HEK293 (cell line): ENCODE measurements at regions not wholly inside any gene's neighbourhood (a gene's known extent, or its start where the extent isn't known, plus 50 kb on each side); places are given as distances from the start of the nearest gene placed in this dataset.

Experiments used
- KLF8 ChIP-seq: fragments of 450-650 bp; formaldehyde crosslinking; IDR thresholded peaks from 2 replicates; pipeline ENCODE4 v1.5.1; 2016; ENCODE audit warnings: missing biosample characterization, missing genetic modification characterization
- REST ChIP-seq: fragments of 450-650 bp; formaldehyde crosslinking; IDR thresholded peaks from 2 replicates; pipeline ENCODE4 v1.5.1; 2016; ENCODE audit warnings: missing biosample characterization, missing genetic modification characterization
- SALL2 ChIP-seq: fragments of 450-650 bp; formaldehyde crosslinking; IDR thresholded peaks from 2 replicates; pipeline ENCODE4 v1.5.0; 2017; ENCODE audit warnings: missing biosample characterization, mild to moderate bottlenecking, missing genetic modification characterization, borderline replicate concordance
- SETDB1 ChIP-seq: IDR thresholded peaks from one replicate; pipeline ENCODE4 v1.6.1; 2017; ENCODE audit warnings: mild to moderate bottlenecking, low read length, moderate library complexity, mixed read lengths; ENCODE audit not compliant: insufficient read length
- ZFP37 ChIP-seq: fragments of 450-650 bp; formaldehyde crosslinking; IDR thresholded peaks from 2 replicates; pipeline ENCODE4 v1.5.1; 2016; ENCODE audit warnings: missing biosample characterization, missing genetic modification characterization
- ZFP69B ChIP-seq: fragments of 450-650 bp; formaldehyde crosslinking; IDR thresholded peaks from 2 replicates; pipeline ENCODE4 v1.5.1; 2016; ENCODE audit warnings: missing biosample characterization, missing genetic modification characterization
- ZNF350 ChIP-seq: fragments of 450-650 bp; formaldehyde crosslinking; IDR thresholded peaks from 2 replicates; pipeline ENCODE4 v1.5.0; 2017; ENCODE audit warnings: missing biosample characterization, mild to moderate bottlenecking, missing genetic modification characterization
- ZNF530 ChIP-seq: fragments of 450-650 bp; formaldehyde crosslinking; IDR thresholded peaks from 2 replicates; pipeline ENCODE4 v1.5.1; 2016; ENCODE audit warnings: low read depth, missing biosample characterization, missing genetic modification characterization
- TF ChIP-seq, protein P1 (sequence below): IDR thresholded peaks from 2 replicates; pipeline ENCODE4 v1.6.1; 2011; ENCODE audit warnings: mild to moderate bottlenecking, low read depth, low read length, borderline replicate concordance
- TF ChIP-seq, protein P2 (sequence below): fragments of 450-650 bp; formaldehyde crosslinking; IDR thresholded peaks from 2 replicates; pipeline ENCODE4 v1.5.1; 2016; ENCODE audit warnings: missing biosample characterization, missing genetic modification characterization
- TF ChIP-seq, protein P3 (sequence below): fragments of 450-650 bp; formaldehyde crosslinking; IDR thresholded peaks from 2 replicates; pipeline ENCODE4 v1.5.1; 2017; ENCODE audit warnings: missing biosample characterization, mild to moderate bottlenecking, missing genetic modification characterization, moderate library complexity
- TF ChIP-seq, protein P4 (sequence below): fragments of 450-650 bp; formaldehyde crosslinking; IDR thresholded peaks from 2 replicates; pipeline ENCODE4 v1.5.1; 2016; ENCODE audit warnings: missing biosample characterization, missing genetic modification characterization

DNA sequence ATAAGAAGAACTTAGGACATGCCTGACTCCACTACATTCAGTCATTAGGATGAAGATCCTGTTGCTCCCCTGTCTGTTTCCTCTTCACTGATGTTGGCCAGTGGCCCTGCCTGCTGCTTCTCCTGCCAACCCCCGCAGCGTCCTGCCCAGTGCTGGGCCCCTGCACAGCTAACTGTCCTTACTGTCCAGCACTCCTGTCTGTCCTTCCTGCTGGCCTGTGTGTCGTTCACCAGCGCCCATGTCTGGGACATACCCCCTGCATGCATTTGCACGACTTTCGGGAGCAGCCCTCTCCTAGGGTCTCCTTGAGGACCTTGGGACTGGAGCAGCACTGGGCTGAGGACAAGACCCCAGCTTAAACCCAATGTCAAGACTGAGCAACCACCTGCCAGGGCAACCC lies 547.6 kb downstream of the BNC2 start:
- TF ChIP-seq ZNF350 (tag by site-specific recombination): no peak
- TF ChIP-seq, protein P1, sequence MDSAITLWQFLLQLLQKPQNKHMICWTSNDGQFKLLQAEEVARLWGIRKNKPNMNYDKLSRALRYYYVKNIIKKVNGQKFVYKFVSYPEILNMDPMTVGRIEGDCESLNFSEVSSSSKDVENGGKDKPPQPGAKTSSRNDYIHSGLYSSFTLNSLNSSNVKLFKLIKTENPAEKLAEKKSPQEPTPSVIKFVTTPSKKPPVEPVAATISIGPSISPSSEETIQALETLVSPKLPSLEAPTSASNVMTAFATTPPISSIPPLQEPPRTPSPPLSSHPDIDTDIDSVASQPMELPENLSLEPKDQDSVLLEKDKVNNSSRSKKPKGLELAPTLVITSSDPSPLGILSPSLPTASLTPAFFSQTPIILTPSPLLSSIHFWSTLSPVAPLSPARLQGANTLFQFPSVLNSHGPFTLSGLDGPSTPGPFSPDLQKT: no peak
- no peak for TF ChIP-seq KLF8 (tag by site-specific recombination)
- TF ChIP-seq, protein P2, sequence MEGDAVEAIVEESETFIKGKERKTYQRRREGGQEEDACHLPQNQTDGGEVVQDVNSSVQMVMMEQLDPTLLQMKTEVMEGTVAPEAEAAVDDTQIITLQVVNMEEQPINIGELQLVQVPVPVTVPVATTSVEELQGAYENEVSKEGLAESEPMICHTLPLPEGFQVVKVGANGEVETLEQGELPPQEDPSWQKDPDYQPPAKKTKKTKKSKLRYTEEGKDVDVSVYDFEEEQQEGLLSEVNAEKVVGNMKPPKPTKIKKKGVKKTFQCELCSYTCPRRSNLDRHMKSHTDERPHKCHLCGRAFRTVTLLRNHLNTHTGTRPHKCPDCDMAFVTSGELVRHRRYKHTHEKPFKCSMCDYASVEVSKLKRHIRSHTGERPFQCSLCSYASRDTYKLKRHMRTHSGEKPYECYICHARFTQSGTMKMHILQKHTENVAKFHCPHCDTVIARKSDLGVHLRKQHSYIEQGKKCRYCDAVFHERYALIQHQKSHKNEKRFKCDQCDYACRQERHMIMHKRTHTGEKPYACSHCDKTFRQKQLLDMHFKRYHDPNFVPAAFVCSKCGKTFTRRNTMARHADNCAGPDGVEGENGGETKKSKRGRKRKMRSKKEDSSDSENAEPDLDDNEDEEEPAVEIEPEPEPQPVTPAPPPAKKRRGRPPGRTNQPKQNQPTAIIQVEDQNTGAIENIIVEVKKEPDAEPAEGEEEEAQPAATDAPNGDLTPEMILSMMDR (tag by site-specific recombination): no peak
- no peak for TF ChIP-seq SETDB1
- TF ChIP-seq, protein P3, sequence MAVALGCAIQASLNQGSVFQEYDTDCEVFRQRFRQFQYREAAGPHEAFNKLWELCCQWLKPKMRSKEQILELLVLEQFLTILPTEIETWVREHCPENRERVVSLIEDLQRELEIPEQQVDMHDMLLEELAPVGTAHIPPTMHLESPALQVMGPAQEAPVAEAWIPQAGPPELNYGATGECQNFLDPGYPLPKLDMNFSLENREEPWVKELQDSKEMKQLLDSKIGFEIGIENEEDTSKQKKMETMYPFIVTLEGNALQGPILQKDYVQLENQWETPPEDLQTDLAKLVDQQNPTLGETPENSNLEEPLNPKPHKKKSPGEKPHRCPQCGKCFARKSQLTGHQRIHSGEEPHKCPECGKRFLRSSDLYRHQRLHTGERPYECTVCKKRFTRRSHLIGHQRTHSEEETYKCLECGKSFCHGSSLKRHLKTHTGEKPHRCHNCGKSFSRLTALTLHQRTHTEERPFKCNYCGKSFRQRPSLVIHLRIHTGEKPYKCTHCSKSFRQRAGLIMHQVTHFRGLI (tag by site-specific recombination): no peak
- no peak for TF ChIP-seq SALL2 (tag by site-specific recombination)
- no peak for TF ChIP-seq REST (tag by site-specific recombination)
- TF ChIP-seq ZNF530 (tag by site-specific recombination): no peak
- TF ChIP-seq, protein P4, sequence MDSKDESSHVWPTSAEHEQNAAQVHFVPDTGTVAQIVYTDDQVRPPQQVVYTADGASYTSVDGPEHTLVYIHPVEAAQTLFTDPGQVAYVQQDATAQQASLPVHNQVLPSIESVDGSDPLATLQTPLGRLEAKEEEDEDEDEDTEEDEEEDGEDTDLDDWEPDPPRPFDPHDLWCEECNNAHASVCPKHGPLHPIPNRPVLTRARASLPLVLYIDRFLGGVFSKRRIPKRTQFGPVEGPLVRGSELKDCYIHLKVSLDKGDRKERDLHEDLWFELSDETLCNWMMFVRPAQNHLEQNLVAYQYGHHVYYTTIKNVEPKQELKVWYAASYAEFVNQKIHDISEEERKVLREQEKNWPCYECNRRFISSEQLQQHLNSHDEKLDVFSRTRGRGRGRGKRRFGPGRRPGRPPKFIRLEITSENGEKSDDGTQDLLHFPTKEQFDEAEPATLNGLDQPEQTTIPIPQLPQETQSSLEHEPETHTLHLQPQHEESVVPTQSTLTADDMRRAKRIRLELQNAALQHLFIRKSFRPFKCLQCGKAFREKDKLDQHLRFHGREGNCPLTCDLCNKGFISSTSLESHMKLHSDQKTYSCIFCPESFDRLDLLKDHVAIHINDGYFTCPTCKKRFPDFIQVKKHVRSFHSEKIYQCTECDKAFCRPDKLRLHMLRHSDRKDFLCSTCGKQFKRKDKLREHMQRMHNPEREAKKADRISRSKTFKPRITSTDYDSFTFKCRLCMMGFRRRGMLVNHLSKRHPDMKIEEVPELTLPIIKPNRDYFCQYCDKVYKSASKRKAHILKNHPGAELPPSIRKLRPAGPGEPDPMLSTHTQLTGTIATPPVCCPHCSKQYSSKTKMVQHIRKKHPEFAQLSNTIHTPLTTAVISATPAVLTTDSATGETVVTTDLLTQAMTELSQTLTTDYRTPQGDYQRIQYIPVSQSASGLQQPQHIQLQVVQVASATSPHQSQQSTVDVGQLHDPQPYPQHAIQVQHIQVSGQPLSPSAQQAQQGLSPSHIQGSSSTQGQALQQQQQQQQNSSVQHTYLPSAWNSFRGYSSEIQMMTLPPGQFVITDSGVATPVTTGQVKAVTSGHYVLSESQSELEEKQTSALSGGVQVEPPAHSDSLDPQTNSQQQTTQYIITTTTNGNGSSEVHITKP (tag by site-specific recombination): no peak
- TF ChIP-seq ZFP37 (tag by site-specific recombination): no peak
- no peak for TF ChIP-seq ZFP69B (tag by site-specific recombination)
